Activated B cell treated with CpG ODN at 0.5 μM for 24 hours (primary cell): ENCODE measurements at regions not wholly inside any gene's neighbourhood (a gene's known extent, or its start where the extent isn't known, plus 50 kb on each side); places are given as distances from the start of the nearest gene placed in this dataset.
"Not testable (repeated sequence)": the region's sequence is repeated elsewhere in the genome, so short reads cannot be mapped to it uniquely, and the experiment has no call there.

Experiments used
- ATAC-seq: fragments of 200-7000 bp; cut with Tn5 transposase; one replicate; pipeline ENCODE4 v1.10.0; 2021; ENCODE audit warnings: low read depth, mild to moderate bottlenecking, moderate library complexity
- CTCF ChIA-PET: fragments of 350-600 bp; sonication (Branson Sonifier 250); formaldehyde crosslinking; loops from one replicate; lab custom pipeline; 2021; ENCODE audit warnings: antibody characterized with exemption; lab: Charles Lee
- POLR2A ChIA-PET: fragments of 350-600 bp; sonication (Branson Sonifier 250); formaldehyde crosslinking; loops from one replicate; lab custom pipeline; 2021; ENCODE audit warnings: antibody characterized with exemption; lab: Charles Lee
- DNase-seq: peaks from one replicate; pipeline ENCODE4 v3.0.0; 2022
- H3K27ac Mint-ChIP-seq: one replicate; pipeline ENCODE4 v1.8.0; 2020; ENCODE audit warnings: mixed read lengths
- H3K27me3 Mint-ChIP-seq: one replicate; pipeline ENCODE4 v1.8.0; 2021; ENCODE audit warnings: mixed read lengths
- H3K36me3 Mint-ChIP-seq: one replicate; pipeline ENCODE4 v1.8.0; 2021; ENCODE audit warnings: low read depth, mixed read lengths
- H3K4me1 Mint-ChIP-seq: one replicate; pipeline ENCODE4 v1.8.0; 2021; ENCODE audit warnings: mixed read lengths
- H3K4me3 Mint-ChIP-seq: one replicate; pipeline ENCODE4 v1.8.0; 2020; ENCODE audit warnings: mild to moderate bottlenecking, mixed read lengths
- H3K9me3 Mint-ChIP-seq: one replicate; pipeline ENCODE4 v1.8.0; 2020; ENCODE audit warnings: mixed read lengths
- CTCF ChIP-seq: fragments of 200-600 bp; IDR thresholded peaks from one replicate; pipeline ENCODE4 v1.8.0; 2022; ENCODE audit warnings: antibody characterized with exemption, mild to moderate bottlenecking
- intact Hi-C: fragments of 100-400 bp; cut with micrococcal nuclease; formaldehyde crosslinking; loops from one replicate; pipeline ENCODE4 v1.15.1; 2024

GRCh38 chr6:2597991-2598390, 152.7 kb downstream of the MYLK4 start:
- intact Hi-C loops: no loop called here
- H3K36me3 Mint-ChIP-seq: no peaks in the 10 kb centered on the region
- H3K27me3 Mint-ChIP-seq: peaks cover 7% of the 10 kb centered on the region
- ChIA-PET CTCF (no interaction called here), POLR2A (no interaction called here)
- ATAC-seq (no peak), DNase-seq (no peak)
- H3K4me3 Mint-ChIP-seq: no peak overlapping the region
- no peak for TF ChIP-seq CTCF
- no peaks in the 10 kb centered on the region for H3K4me1 Mint-ChIP-seq
- no peak overlapping the region for H3K27ac Mint-ChIP-seq
- no peaks in the 10 kb centered on the region for H3K9me3 Mint-ChIP-seq

GRCh38 chr6:2597457-2597856, 153.3 kb downstream of the MYLK4 start:
- H3K36me3 Mint-ChIP-seq, DNase-seq, H3K27me3 Mint-ChIP-seq, CTCF ChIA-PET, H3K4me1 Mint-ChIP-seq, ATAC-seq, intact Hi-C loops, POLR2A ChIA-PET, H3K27ac Mint-ChIP-seq, H3K4me3 Mint-ChIP-seq, H3K9me3 Mint-ChIP-seq: not testable (repeated sequence)

GRCh38 chr6:2596222-2596621, 154.5 kb downstream of the MYLK4 start:
- Mint-ChIP-seq H3K9me3 (no peaks in the 10 kb centered on the region), H3K36me3 (no peaks in the 10 kb centered on the region), H3K27me3 (peaks cover 4% of the 10 kb centered on the region), H3K4me3 (no peak overlapping the region), H3K4me1 (no peaks in the 10 kb centered on the region), H3K27ac (no peak overlapping the region)
- DNase-seq: no peak
- intact Hi-C loops: no loop called here
- no peak for ATAC-seq
- ChIA-PET POLR2A (no interaction called here), CTCF (no interaction called here)
- no peak for TF ChIP-seq CTCF

GRCh38 chr6:2594868-2595267, 155.9 kb downstream of the MYLK4 start:
- Mint-ChIP-seq H3K4me1 (peaks cover 3% of the 10 kb centered on the region), H3K9me3 (no peaks in the 10 kb centered on the region), H3K27ac (no peak overlapping the region), H3K36me3 (no peaks in the 10 kb centered on the region), H3K4me3 (no peak overlapping the region), H3K27me3 (peaks cover 5% of the 10 kb centered on the region)
- DNase-seq (no peak), ATAC-seq (no peak)
- ChIA-PET CTCF (no interaction called here), POLR2A (no interaction called here)
- intact Hi-C loops: no loop called here
- no peak for TF ChIP-seq CTCF

- TF ChIP-seq CTCF: no peak
- no peak overlapping the region for H3K27ac Mint-ChIP-seq
Observed at GRCh38 chr6:2593167-2593566, 157.6 kb downstream of the MYLK4 start.

GRCh38 chr6:2589171-2589661, 161.5 kb downstream of the MYLK4 start:
- H3K36me3 Mint-ChIP-seq: no peaks in the 10 kb centered on the region
- TF ChIP-seq CTCF: no peak
- peaks cover 3% of the 10 kb centered on the region for H3K4me1 Mint-ChIP-seq
- H3K4me3 Mint-ChIP-seq: no peak overlapping the region
- no peak overlapping the region for H3K27ac Mint-ChIP-seq
- peaks cover 2% of the 10 kb centered on the region for H3K9me3 Mint-ChIP-seq
- DNase-seq (no peak), ATAC-seq (no peak)
- intact Hi-C loops: no loop called here
- POLR2A ChIA-PET: no interaction called here
- peaks cover 14% of the 10 kb centered on the region for H3K27me3 Mint-ChIP-seq
- CTCF ChIA-PET: no interaction called here

More at GRCh38 chr6:2593167-2593566, 157.6 kb downstream of the MYLK4 start:
- no peak for DNase-seq
- intact Hi-C loops: no loop called here
- POLR2A ChIA-PET: no interaction called here
- Mint-ChIP-seq H3K9me3 (no peaks in the 10 kb centered on the region), H3K4me3 (no peak overlapping the region), H3K4me1 (peaks cover 3% of the 10 kb centered on the region), H3K27me3 (peaks cover 12% of the 10 kb centered on the region), H3K36me3 (no peaks in the 10 kb centered on the region)
- ATAC-seq: no peak
- CTCF ChIA-PET: no interaction called here
